Epithelial cell of esophagus (primary cell): ENCODE measurements at regions not wholly inside any gene's neighbourhood (a gene's known extent, or its start where the extent isn't known, plus 50 kb on each side); places are given as distances from the start of the nearest gene placed in this dataset.
"Not testable (repeated sequence)": the region's sequence is repeated elsewhere in the genome, so short reads cannot be mapped to it uniquely, and the experiment has no call there.

Experiments used
- DNase-seq: peaks from one replicate; pipeline ENCODE4 v3.0.0; 2010; ENCODE audit warnings: low read depth
- H3K4me3 ChIP-seq: 2 replicates; pipeline ENCODE4 v1.5.1; 2011; ENCODE audit warnings: mild to moderate bottlenecking, low read length, control low read depth
- TF ChIP-seq, protein P1 (sequence below): IDR thresholded peaks from 2 replicates; pipeline ENCODE4 v1.5.1; 2011; ENCODE audit warnings: low read depth, mild to moderate bottlenecking, low read length, control low read depth, inconsistent platforms; ENCODE audit not compliant: insufficient read depth; ENCODE audit errors: missing control alignments

DNA sequence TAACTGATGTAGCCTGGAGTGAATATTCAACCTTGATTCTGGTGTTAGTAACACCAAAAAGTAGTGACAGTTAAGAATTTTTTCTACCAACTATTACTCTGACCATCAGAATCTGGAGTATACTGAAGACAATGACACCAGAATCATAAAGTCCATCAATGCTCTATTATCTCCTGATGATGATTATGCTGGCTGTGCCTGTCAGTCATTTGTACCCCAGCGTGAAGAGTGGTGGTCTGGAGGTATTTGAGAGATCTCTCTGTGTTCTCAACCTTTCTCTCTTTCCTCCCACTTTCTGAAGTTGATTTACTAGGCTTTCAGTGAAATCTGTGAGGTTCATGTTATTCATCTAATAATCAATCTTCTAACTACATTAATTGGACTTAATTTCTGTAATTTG lies 615.4 kb downstream of the SLC16A7 start:
- TF ChIP-seq, protein P1, sequence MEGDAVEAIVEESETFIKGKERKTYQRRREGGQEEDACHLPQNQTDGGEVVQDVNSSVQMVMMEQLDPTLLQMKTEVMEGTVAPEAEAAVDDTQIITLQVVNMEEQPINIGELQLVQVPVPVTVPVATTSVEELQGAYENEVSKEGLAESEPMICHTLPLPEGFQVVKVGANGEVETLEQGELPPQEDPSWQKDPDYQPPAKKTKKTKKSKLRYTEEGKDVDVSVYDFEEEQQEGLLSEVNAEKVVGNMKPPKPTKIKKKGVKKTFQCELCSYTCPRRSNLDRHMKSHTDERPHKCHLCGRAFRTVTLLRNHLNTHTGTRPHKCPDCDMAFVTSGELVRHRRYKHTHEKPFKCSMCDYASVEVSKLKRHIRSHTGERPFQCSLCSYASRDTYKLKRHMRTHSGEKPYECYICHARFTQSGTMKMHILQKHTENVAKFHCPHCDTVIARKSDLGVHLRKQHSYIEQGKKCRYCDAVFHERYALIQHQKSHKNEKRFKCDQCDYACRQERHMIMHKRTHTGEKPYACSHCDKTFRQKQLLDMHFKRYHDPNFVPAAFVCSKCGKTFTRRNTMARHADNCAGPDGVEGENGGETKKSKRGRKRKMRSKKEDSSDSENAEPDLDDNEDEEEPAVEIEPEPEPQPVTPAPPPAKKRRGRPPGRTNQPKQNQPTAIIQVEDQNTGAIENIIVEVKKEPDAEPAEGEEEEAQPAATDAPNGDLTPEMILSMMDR = no peak
- no peak overlapping the region for H3K4me3 ChIP-seq
- DNase-seq = no peak

DNA sequence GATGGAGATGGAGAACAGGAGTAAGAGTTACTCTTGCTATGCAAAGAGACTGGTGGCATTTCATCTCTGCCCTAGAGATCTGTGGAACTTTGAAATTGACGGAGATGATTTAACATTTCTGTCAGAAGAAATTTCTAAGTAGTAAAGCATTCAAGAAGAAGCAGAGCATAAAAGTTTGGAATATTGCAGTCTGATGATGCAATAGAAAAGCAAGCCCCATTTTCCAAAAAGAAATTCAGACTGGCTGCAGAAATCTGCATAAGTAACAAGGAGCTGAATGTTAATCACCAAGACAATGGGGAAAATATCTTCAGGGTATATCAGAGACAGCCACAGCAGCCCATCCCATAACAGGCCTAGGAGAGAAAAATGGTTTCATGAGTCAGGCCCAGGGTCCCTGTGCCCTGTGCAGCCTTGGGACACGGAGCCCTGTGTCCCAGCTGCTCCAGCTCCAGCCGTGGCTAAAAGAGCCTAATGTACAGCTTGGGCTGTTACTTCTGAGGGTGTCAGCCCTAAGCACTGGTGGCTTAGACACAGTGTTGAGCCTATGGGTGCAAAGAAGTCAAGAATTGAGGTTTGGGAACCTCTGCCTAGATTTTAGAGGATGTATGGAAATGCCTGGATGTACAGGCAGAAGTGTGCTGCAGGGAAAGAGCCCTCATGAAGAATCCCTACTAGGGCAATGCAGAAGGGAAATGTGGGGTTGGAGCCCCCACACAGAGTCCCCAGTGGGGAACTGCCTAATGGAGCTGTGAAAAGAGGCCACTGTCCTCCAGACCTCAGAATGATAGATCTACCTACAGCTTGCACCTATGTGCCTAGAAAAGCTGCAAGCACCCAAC lies 616.6 kb downstream of the SLC16A7 start:
- no peak for DNase-seq
- H3K4me3 ChIP-seq = no peak overlapping the region
- TF ChIP-seq, protein P1 = no peak

DNA sequence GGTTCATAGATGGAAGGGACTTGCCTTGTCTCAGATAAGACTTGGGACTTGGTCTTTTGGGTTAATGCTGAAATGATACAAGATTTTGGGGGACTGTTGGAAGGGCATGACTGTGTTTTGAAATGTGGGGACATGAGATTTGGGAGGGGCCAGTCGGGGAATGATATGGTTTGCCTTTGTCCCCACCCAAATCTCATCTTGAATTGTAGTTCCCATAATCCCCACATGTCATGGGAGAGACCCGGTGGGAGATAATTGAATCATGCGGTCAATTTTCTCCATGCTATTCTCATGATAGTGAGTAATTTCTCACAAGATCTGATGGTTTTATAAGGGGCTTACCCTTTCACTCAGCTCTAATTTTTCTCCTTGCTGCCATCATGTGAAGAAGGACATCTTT lies 617.4 kb downstream of the SLC16A7 start:
- DNase-seq, H3K4me3 ChIP-seq: not testable (repeated sequence)

DNA sequence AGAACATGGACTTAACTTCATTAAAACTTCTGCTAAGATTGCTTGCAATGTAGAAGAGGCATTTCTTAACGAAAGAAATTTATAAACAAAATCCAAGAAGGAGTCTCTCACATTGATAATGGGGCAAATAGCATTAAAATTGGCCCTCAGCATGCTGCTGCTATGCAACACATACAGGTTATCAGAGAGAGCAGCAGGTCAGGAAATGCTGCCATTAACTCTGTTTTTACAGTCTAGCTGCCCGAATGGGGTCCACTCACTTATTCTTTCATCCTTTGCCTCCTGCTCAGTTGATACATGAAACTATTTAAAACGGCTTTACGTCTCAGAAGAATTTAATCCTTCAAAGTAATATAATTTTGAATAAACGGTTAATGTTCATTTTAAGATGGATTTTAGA lies 620.4 kb downstream of the SLC16A7 start:
- no peak for DNase-seq
- TF ChIP-seq, protein P1 = no peak
- no peak overlapping the region for H3K4me3 ChIP-seq

DNA sequence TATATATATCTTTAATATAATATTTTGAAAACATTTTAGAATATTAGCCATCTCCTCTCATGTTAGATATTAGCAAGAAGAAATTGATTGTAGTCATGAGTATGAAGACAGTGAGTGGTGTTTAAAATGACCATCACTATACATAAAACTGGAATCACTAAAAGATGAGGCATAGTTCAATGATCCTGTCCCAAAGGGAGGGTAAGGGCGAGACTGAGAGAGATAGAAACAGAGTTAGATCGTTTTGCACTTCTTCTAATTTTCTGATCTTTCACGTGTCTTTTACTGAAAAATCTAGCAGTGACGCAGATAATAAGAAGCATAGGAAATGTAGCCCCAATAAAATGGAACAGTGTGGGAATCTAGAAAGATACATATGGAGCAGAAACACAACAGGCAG lies 627.4 kb downstream of the SLC16A7 start:
- TF ChIP-seq, protein P1 = no peak
- no peak for DNase-seq
- H3K4me3 ChIP-seq = no peak overlapping the region

DNA sequence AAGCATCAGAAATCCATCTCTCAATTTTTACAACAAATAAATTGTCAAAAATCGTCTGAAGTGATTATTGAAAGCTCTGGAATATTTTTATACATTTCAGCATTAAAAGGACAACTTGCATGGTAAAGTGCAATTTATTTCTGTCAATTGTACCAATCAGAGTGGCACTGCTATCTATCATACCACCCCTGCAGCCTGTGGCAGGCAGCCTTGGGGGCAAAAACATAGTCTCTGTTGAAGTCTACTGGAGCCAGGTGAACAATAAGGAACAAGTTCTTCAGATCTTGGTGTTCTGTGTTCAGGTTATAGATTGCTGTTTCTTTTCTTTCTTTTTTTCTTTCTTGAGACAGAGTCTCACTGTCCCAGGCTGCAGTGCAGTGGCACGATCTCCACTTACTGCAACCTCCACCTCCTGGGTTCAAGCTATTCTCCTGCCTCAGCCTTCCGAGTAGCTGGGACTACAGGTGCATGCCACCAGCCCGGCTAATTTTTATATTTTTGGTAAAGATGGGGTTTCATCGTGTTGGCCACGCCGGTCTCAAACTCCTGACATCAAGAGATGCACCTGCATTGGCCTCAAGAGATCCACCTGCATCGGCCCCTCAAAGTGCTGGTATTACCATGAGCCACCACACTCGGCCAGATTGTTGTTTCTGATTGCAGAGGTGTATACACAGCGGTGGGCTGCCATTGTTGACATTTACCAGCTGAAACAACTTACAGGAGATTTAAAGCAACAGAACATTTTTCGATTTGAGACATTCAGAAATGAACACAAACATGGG lies 629.6 kb downstream of the SLC16A7 start:
- no peak for DNase-seq
- TF ChIP-seq, protein P1 = no peak
- no peak overlapping the region for H3K4me3 ChIP-seq

DNA sequence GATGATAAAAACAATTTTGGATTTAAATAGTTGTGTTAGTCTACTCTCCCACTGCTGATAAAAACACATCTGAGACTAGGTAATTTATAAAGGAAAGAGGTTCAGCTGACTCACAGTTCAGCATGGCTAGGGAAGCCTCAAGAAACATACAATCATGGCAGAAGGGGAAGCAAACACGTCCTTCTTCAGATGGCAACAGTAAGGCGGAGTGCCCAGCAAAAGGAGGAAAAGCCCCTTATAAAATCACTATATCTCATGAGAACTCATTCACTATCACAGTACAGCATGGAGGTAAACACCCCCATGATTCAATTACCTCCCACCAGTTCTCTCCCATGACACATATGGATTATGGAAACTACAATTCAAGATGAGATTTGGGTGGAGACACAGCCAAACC lies 632.1 kb downstream of the SLC16A7 start:
- H3K4me3 ChIP-seq = no peak overlapping the region
- TF ChIP-seq, protein P1 = no peak
- no peak for DNase-seq
